ELR (cell line): ENCODE measurements at regions not wholly inside any gene's neighbourhood (a gene's known extent, or its start where the extent isn't known, plus 50 kb on each side); places are given as distances from the start of the nearest gene placed in this dataset.
"Not testable (repeated sequence)": the region's sequence is repeated elsewhere in the genome, so short reads cannot be mapped to it uniquely, and the experiment has no call there.

Experiments
- DNase-seq: peaks from one replicate; pipeline ENCODE4 v3.0.0-alpha.2; 2015; ENCODE audit warnings: low read depth

DNA sequence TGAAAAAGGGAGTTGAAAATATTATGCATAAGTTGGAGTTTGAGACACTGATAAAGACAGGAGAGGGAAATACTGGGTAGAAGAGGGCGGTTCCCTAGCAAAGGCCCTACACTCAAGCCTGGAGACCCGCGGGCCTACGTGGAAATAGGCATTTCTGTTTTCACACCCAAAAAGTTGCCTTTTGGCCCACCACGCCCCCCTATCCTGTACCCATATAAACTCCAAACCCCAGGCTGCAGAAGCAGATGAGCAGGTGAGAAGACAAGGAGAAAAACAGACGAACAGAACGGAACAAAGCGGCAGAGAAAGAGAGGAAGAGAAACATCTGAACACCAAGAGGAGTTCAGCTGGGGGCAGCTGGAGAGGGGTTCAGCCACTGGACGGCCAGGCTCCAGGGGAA lies 177.9 kb downstream of the GALC start:
- no peak for DNase-seq

DNA sequence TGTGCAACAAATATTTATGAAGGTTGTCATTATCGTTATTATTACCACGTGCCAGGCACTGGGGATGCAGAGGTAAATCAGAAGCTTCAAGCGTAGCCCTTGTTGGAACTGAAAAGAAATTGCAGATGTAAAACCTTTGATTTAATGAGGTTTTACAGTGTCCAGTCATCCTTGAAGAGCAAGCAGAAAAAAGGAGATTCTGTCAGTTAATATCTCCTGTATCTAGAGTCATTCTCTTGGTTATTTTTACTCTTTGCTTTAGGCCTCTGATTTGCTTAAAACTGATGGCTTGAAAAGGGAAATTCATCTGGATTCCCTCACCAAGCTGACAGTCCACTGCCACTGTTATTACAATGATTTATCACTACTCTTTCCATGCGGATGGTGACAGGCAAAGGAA lies 179.3 kb downstream of the GALC start:
- no peak for DNase-seq

DNA sequence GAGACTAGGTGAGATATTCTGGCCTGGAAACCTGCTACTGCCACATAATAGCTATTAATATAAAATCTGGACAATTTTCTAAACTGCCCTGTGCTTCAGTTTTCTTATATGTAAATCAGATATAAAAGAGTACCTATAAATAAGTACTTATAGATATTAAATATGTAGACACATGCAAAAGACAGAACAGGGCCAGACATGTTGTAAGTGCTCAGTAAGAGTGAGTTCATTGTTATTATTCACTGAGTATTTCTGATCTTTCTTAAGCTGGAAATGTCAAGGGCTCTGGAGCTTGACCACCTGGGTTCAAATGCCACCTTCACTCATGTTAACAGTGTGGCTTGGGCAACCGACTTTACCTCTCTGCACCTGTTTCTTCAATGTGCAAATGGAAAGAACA lies 179.8 kb downstream of the GALC start:
- no peak for DNase-seq

DNA sequence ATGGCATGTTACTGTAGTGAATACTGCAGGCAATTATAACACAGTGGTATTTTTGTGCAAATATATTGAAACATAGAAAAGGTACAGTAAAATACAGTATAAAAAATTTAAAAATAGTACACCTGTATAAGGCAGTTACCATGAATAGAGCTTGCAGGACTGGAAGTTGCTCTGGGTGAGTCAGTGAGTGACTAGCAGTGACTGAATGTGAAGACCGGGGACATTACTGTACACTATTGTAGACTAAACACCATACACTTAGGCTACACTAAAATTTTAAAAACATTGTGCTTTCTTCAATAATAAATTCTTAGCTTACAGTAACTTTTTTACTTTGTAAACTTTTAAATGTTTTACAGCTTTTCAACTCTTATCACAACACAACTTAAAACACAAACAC lies 181.7 kb downstream of the GALC start:
- DNase-seq, result no peak

DNA sequence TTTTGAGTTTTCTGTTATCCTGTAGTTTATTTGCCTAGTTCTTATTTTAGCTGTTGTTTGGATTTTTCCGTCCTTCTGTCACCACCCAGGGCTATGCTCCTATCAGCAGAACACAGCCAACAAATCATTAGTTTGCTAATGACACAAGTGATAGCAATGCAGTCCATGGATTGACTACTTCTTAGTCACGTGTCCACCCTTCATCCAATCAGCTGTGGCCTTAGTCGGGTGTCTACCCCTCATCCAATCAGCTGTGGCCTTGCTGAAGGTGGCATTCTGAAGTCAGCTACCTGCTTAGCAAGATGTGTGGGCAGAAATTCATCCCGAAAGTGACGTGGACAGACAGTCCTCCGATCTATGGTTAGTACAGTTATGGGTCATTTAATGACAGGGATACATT lies 182.3 kb downstream of the GALC start:
- no peak for DNase-seq

DNA sequence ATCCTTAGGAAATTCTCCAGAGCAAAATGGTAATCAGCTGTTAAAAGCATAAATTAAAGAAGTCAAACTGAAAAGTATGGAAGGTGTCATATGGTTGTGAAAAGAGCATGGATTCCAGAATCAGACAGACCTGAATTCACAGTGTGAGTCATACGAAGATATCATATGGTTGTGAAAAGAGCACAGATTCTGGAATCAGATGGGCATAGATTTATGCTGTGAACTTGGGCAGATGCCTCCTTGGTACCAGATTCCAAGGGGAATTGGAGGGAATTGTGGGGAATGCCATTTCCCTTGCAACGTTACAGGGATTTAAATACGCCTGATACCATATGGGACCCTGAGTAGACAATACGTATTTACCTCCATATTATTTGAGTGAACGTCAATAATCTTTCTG lies 183.7 kb downstream of the GALC start:
- DNase-seq, result no peak

DNA sequence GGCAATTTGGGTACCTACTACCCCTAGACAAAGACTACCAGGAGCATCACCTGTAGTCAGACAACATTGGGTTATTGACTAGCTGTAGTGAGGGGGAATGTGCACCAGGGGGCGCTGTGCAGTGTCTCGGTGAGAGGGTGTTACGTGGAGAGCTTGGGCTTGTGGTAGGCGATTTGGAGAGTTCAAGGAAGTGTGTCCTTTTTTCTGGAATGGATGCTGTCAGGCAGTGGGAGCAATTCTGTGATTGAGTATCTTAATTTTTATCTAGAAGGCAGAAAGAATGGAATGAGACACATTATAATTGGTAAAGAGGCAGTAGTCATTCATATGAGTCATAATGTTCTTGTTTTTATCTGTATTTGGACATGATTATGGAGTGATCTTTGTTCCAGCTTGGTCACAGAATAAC lies 187.7 kb downstream of the GALC start:
- peak; percentile 10 for DNase-seq

DNA sequence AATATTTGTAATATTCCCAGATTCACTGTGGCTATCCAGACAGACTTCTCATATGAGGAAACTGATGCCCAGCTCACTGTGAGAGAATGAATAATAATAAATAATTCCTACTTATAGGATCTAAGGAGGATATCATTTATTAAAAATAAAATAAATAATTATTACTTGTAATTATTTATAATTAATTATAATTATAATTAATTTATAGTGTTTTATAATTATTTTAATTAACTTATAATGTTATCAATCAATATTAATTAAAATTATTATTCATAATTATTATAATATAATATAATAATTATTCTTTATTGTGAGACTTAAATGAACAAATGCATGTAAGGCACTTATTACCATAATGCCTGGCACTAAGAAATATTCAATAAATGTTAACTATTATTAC lies 192.8 kb downstream of the GALC start:
- DNase-seq, result no peak

DNA sequence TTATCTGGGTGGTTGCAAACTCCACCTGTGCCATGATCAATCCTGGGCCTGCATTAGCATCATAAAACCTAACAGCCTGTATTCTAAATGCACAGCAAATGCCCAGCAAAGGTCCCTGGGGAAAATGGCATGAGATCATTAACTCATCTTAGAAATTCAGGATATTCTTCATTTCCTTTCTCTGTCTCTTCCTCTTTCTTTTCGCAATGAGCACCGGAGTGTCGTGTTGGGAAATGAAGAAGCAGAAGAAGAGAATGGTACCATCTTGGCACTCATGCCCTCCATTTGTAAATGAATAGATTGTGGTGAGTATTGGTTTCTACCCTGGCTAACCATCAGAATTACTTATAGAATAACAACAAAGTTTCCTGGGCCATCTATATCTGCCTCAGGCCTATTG lies 193.6 kb downstream of the GALC start:
- DNase-seq, result no peak

DNA sequence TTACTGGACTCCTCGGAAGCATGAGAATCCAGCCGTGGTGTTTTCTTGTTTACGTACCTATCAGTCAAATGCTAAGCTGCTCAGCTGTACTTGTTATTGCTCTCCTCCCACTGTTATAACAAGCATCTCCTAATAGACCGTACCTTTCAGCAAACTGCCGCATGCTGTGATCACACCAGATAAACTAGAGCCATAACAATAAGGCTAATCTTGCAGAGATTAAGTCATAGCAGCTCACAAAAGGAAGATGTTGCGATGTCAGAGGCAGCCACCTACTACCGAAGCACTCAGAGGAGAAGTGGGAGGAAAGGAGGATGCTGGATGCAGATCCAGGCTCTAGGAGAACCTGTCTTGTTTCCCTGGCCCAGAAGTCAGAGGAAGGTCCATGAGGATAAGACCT lies 196.0 kb downstream of the GALC start:
- DNase-seq, result no peak

DNA sequence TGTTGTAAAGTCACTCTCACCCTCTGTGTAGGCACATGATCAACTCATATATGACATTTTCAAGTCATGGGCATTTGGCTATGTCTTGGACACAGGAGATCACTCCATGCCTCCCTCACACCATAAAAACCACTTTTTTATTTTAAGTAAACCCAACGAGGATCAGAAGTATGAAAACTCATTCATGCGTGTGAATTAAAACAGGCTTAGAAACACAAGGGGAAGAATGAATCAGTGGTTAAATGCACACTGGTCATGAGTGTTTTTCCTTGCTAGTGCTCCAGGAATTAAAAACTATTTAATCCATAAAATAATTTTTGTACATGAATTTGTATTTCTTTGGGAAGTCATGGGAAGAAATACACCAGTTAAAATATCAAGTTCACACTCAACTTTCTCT lies 198.4 kb downstream of the GALC start:
- no peak for DNase-seq

DNA sequence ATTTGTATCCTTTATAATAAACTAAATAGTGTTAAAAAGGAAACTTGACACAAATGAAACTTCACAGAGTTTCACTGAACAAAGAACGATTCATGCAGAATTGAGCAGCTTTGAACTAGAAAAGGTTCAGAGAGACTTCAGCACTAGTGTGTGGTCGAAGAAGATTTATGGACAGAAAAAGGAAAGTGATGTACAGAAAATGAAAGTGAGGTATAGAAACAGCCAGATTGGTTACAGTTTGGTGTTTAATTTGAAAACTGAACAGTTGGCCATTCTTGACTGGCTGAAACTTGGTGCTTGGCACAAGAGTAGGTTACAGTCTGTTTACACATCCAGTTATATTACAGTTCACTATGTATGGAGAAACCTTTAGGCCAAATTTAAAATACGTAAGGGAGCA lies 207.1 kb downstream of the GALC start:
- DNase-seq, result no peak

DNA sequence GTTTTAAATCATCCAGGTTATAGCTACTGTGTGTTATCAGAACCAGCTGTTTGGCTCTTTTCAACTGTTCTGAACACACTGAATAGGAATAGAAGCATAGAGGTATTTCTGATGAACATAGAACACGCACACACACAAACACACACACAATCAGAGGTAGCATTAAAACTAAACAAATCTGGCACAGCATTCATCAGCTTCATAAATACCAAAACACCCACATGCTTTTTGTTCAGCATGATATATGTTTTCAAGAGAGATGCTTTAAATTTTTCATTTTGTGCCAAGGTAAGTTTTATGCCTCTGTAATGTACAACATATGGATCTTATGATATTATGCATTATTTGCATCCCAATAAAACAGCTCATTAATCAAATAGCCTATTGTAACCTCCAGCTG lies 208.6 kb downstream of the GALC start:
- no peak for DNase-seq

DNA sequence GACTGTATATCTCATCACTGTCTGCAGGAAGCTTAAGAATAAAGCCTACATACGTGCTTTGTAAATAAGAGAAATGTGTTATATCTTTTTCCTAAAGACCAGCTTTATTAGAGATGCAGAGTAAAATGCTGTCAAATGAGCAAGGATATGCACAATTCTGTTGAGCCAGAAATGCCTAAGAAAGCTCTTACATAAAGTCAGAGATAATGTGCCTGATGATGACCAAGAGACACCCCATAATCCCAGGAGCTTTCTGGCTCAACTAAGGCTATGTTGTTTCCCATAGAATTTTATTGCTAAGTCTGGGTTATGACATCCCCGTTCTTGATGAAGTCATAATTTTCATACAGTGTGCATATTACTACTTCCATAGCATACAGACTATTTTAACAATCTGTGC lies 209.9 kb downstream of the GALC start:
- no peak for DNase-seq

DNA sequence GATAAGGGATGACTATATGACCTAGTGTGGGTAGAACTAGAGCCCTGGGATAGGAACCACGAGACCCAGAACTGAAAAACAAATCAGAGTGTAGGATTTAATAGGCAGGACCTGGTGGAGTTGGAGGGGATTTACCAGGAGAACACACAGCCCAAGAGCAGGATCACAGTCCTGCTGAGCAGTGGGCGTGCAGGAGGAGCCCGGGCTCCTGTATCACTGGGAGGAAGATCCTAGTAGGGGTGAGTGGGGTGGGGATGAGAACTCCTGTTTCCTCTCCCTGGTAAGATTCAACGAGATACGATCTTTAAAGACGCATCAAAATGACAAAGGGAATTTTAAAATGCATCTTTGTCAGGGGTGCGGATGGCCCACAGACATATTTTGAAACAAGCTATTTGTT lies 220.1 kb downstream of the GALC start:
- no peak for DNase-seq

DNA sequence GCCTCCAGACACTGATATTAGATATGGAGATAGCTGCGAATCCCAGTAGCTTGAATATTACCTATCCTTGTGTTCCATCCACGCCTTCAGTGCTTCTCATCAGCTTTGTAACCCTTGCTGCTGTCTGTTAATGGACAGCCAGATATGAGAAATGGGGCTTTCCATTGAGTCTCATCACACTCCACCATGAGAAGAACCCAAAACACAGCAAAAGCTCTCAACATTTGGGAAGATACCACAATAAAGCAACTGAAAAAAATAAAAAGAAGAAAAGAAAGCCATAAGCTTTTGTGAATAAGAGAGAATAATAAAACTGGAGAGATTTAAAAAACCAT lies 225.4 kb downstream of the GALC start:
- DNase-seq, result no peak

DNA sequence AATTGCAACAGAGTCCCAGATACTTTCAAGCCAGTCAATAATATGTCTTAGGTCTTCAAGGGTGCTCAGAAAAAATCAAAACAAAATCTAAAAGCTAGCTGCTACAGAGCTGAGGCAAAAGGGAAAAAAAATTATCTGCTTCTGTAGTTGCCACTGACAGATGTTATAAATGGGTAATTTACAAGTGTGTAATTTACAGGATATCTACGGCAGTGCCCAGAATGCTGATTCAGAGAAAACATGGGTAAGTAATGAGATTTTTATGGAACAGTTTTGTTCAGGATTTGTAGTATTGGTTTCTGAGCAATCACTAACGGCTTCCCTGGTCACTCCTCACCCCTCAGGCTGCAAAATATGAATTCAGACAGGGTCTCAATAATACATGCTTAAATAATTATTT lies 234.1 kb downstream of the GALC start:
- DNase-seq, result no peak

DNA sequence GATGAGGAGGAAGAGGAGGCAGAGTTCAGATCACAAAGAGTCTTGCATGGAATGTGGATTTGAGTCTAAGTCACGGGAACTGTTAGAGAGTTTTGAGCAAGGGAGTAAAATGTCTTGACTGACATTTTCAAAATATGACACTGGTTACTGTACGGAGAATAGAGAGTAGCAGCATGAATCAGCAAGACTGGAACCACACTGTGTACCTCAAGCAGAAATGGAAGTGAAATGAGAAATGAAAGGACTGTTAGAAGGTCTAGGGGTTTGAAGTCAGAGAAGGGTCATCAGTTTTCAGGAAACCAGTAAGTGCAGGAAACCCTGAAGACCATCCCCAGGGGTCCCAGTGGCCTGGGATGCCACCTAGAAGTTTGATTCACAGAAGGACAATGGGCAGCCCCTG lies 236.3 kb downstream of the GALC start:
- DNase-seq, result no peak

DNA sequence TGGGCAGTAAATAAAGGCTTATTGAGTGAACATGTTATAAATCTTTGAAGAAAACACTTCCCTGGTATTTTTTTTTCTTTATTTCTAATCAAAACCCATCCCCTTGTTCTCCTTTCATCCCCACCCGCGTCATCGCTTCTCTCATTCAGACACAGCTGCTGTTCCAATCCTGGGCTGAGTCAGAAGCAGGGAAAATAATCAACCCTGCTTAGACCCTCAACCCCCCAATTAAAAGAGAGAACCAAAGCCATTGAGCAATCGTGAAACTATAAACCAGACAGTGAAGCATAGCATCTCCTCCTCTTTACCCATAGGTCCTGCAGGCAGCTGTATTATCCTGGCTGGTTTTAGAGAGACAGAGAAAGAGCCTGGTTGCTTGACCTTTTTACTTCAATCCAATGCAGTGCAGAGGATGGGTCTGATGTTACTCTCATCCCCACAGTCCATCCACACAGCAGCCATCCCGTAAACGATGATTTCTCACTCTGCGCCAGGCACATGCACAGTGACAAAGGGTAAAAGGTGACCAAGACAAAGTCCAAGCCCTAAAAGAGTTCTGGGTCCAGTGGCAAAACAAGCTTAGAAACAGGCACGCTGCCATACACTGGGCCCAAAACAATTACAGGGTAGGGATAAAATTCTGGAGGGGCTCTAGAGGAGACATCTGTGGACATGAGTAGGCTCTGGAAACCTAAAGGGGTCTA lies 238.3 kb downstream of the GALC start:
- DNase-seq, result no peak

DNA sequence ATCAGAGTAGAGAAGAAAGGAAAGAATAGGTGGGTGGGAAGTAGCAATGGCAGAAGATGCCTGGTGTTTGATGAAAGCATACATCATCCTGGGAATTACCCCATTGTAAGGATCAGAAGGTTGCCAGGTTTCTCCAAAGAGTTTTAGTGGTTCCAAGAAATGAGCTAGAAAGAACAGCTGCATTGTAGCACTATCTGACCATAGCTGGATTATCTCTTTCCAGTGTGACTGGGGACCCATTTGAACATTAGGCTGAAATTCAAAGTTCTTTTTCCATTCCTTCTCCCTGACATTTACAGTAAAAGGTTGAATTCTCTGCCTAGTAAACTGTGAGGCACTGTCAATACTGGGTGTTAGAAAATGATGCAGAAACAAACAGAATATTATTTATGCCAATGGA lies 244.4 kb downstream of the GALC start:
- DNase-seq, result no peak

DNA sequence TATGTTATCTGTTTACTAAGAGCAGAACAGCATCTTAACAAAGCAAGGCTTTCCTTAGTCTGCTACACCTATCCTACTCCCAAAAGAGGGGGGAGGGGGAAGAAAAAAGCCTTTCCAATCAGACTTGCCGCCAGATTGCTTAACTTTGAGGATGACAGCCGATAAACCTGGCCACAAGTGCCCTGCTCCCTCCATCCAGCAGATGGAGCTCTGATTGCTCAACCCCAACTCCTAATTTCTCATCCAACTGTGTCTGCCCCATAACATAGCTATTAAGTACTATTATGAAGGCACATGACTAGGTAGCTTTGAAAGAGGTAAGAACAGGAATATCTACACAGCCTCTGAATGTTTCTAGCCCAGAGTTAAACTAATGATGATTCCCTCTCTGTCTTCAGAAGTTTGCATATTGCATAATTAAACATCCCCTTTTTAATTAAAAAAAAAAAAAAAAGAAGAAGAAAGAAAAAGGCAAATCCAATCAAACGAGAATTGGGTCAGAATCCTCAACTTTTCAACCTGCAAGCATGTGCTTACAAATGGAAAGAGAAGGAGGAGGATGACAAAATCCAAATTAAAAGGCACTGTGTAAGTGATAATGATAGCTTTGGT lies 247.4 kb downstream of the GALC start:
- DNase-seq, result peak; percentile 15

DNA sequence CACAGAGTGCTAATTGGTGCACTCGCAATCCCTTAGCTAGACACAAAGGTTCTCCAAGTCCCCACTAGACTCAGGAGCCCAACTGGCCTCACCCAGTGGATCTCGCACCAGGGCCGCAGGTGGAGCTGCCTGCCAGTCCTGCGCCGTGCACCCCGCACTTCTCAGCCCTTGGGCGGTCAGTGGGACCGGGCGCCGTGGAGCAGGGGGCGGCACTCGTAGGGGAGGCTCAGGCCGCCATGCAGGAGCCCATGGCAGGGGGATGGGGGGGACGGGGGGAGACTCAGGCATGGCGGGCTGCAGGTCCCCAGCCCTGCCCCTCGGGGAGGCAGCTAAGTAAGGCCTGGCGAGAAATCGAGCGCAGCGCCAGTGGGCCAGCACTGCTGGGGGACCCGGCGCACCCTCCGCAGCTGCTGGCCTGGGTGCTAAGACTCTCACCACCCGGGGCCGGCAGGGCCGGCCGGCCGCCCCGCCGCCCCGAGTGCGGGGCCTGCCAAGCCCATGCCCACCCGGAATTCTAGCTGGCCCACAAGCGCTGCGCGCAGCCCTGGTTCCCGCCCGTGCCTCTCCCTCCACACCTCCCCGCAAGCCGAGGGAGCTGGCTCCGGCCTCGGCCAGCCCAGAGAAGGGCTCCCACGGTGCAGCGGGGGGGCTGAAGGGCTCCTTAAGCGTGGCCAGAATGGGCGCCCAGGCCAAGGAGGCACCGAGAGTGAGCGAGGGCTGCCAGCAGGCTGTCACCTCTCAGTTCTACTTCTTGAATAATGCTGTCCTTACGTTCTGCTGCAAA lies 258.2 kb downstream of the GALC start:
- DNase-seq, result not testable (repeated sequence)

DNA sequence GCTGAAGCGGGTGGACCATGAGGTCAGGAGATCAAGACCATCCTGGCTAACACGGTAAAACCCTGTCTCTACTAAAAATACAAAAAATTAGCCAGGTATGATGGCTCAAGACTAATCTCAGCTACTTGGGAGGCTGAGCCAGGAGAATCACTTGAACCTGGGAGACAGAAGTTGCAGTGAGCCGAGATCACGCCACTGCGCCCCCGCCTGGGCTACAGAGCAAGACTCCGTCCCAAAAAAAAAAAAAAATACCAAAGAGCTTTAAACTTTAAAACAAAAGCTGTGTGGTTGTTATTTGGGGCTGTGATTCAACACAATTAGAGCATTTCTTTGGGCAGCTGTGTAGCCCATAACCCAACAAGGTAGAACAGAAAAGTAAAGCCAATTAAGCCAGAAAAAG lies 259.9 kb downstream of the GALC start:
- not testable (repeated sequence) for DNase-seq

DNA sequence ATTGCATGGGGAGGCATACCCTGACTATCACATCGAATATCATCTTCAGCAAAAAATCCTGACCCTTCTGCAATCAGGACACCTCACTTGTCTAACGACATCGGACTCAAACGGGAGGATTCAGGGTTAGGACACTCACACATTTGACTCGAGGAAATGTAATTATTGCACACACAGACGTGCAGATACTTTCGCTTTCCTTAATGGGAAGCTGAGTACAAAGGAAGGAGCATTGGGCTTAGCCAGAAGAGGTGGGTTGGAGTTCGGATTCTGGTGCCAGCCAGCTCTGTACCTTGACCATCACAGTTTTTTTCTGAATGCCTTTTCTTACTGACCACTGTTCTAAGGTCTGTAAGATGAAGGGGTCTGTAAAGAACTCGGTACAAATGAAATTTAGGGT lies 260.4 kb downstream of the GALC start:
- no peak for DNase-seq
